Posterior cingulate gyrus (tissue), 11 donors: ENCODE measurements at regions not wholly inside any gene's neighbourhood (a gene's known extent, or its start where the extent isn't known, plus 50 kb on each side); places are given as distances from the start of the nearest gene placed in this dataset.
A peak's percentile ranks its signal among the peaks of the same experiment; 100 is the strongest.
"Not testable (repeated sequence)": the region's sequence is repeated elsewhere in the genome, so short reads cannot be mapped to it uniquely, and the experiment has no call there.

Source experiments
- DNase-seq, 10 donors: peaks; one replicate each; pipeline versions ENCODE4 v3.0.0 to v3.0.0-alpha.2; 2020 to 2021; ENCODE audit warnings: mixed read lengths in 3 of 10
- intact Hi-C: fragments of 100-400 bp; cut with DNase I; formaldehyde crosslinking; loops from one replicate; pipeline ENCODE4 v1.15.1; 2023

GRCh38 chr3:75431120-75431519 lies 233.0 kb upstream of the FRG2C start:
- intact Hi-C loops: not testable (repeated sequence)
- peak in 6 of 10 donors; percentile 18 to 89 (median 60) for DNase-seq

GRCh38 chr3:75432466-75432865 lies 231.7 kb upstream of the FRG2C start:
- intact Hi-C loops, DNase-seq: not testable (repeated sequence)

- peak in 1 of 10 donors; percentile 79 for DNase-seq
- intact Hi-C loops: not testable (repeated sequence)
Measured at GRCh38 chr3:75432885-75433284, 231.2 kb upstream of the FRG2C start.

- intact Hi-C loops: not testable (repeated sequence)
Measured at GRCh38 chr3:75433295-75433694, 230.8 kb upstream of the FRG2C start.

GRCh38 chr3:75434276-75434912 lies 229.7 kb upstream of the FRG2C start:
- intact Hi-C loops: not testable (repeated sequence)
- DNase-seq: peak in 1 of 10 donors; percentile 14

More at GRCh38 chr3:75433295-75433694, 230.8 kb upstream of the FRG2C start:
- not testable (repeated sequence) for DNase-seq

GRCh38 chr3:75434913-75435793 lies 229.0 kb upstream of the FRG2C start:
- peak; percentile 95 to 99 (median 98) for DNase-seq
- intact Hi-C loops: not testable (repeated sequence)

GRCh38 chr3:75435794-75436400 lies 228.2 kb upstream of the FRG2C start:
- DNase-seq: peak in 1 of 10 donors; percentile 22
- intact Hi-C loops: not testable (repeated sequence)

GRCh38 chr3:75440986-75441385 lies 223.1 kb upstream of the FRG2C start:
- intact Hi-C loops: not testable (repeated sequence)
- peak in 1 of 10 donors; percentile 3 for DNase-seq

GRCh38 chr3:75444634-75445033 lies 219.5 kb upstream of the FRG2C start:
- intact Hi-C loops: not testable (repeated sequence)

GRCh38 chr3:75445234-75445633 lies 218.9 kb upstream of the FRG2C start:
- intact Hi-C loops, DNase-seq: not testable (repeated sequence)

More at GRCh38 chr3:75444634-75445033, 219.5 kb upstream of the FRG2C start:
- not testable (repeated sequence) for DNase-seq

GRCh38 chr3:75446948-75447347 lies 217.2 kb upstream of the FRG2C start:
- intact Hi-C loops, DNase-seq: not testable (repeated sequence)

- peak in 9 of 10 donors; percentile 27 to 91 (median 43) for DNase-seq
- intact Hi-C loops: not testable (repeated sequence)
Measured at GRCh38 chr3:75453328-75453727, 210.8 kb upstream of the FRG2C start.

- DNase-seq, intact Hi-C loops: not testable (repeated sequence)
Measured at GRCh38 chr3:75453839-75454238, 210.3 kb upstream of the FRG2C start.

GRCh38 chr3:75474530-75474929 lies 189.6 kb upstream of the FRG2C start:
- intact Hi-C loops, DNase-seq: not testable (repeated sequence)

GRCh38 chr3:75496600-75496999 lies 167.5 kb upstream of the FRG2C start:
- DNase-seq, intact Hi-C loops: not testable (repeated sequence)

- intact Hi-C loops, DNase-seq: not testable (repeated sequence)
Measured at GRCh38 chr3:75500357-75500756, 163.8 kb upstream of the FRG2C start.

- DNase-seq, intact Hi-C loops: not testable (repeated sequence)
Measured at GRCh38 chr3:75502171-75502570, 162.0 kb upstream of the FRG2C start.

GRCh38 chr3:75502769-75503756 lies 161.1 kb upstream of the FRG2C start:
- intact Hi-C loops, DNase-seq: not testable (repeated sequence)

GRCh38 chr3:75506603-75507002 lies 157.5 kb upstream of the FRG2C start:
- intact Hi-C loops: no loop called here
- DNase-seq: peak in 1 of 10 donors; percentile 66

- intact Hi-C loops, DNase-seq: not testable (repeated sequence)
Measured at GRCh38 chr3:75507956-75508355, 156.2 kb upstream of the FRG2C start.
